ENCODE measurements at regions not wholly inside any gene's neighbourhood (a gene's known extent, or its start where the extent isn't known, plus 50 kb on each side); places are given as distances from the start of the nearest gene placed in this dataset.

- no peak for TF ChIP-seq ZNF384 (IDR thresholded peaks at IDR 0.05)
- TF ChIP-seq FOXA1 (IDR thresholded peaks at IDR 0.05): no peak
- no peak for TF ChIP-seq FOXM1 (IDR thresholded peaks at IDR 0.05; ENCODE audit: borderline replicate concordance)
- no peak for TF ChIP-seq L3MBTL2 (conservative IDR thresholded peaks at IDR 0.05)
Measured at GRCh38 chr5:58143727-58144126, 316.2 kb downstream of the PLK2 start.
